Stomach (tissue), 4 donors: ENCODE measurements at regions not wholly inside any gene's neighbourhood (a gene's known extent, or its start where the extent isn't known, plus 50 kb on each side); places are given as distances from the start of the nearest gene placed in this dataset.

Experiments
- POLR2A ChIP-seq, 4 donors: fragments of 450-650 bp; IDR thresholded peaks; one replicate each; pipeline ENCODE4 v1.6.1; 2016; ENCODE audit warnings: antibody characterized with exemption in 4 of 4, control low read depth in 2 of 4, mild to moderate bottlenecking in 1 of 4, moderate library complexity in 1 of 4
- TF ChIP-seq, protein P1 (sequence below), 7 experiments: fragments of 450-650 bp in 4 of 7; fragments of 200-600 bp in 3 of 7; sonication (generic) in 3 of 7; IDR thresholded peaks; one replicate each; pipeline ENCODE4 v1.5.1; 2016 to 2019; ENCODE audit warnings: antibody characterized with exemption in 7 of 7, control low read depth in 2 of 7, mild to moderate bottlenecking in 1 of 7

DNA sequence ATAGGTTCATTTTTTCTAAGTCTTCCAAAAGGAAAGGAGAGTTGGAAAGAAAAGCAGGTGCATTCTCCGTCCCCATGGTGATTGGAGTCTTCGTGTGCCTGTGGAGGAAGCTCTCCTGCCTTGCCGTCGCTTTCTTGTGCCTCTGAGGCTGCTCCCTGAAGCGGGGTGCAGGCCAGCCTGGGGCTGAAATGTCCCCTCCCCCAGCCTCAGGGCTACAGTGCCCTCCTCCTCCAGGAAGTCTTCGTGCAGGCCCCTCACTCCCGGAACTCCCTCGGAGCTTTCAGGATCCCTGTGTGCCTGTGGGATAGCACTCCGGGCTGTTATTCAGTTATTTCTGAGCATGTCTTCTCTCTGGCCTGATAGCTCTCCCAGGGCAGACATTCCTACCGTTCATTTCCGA, 569.2 kb downstream of the VRK1 start:
- TF ChIP-seq, protein P1, sequence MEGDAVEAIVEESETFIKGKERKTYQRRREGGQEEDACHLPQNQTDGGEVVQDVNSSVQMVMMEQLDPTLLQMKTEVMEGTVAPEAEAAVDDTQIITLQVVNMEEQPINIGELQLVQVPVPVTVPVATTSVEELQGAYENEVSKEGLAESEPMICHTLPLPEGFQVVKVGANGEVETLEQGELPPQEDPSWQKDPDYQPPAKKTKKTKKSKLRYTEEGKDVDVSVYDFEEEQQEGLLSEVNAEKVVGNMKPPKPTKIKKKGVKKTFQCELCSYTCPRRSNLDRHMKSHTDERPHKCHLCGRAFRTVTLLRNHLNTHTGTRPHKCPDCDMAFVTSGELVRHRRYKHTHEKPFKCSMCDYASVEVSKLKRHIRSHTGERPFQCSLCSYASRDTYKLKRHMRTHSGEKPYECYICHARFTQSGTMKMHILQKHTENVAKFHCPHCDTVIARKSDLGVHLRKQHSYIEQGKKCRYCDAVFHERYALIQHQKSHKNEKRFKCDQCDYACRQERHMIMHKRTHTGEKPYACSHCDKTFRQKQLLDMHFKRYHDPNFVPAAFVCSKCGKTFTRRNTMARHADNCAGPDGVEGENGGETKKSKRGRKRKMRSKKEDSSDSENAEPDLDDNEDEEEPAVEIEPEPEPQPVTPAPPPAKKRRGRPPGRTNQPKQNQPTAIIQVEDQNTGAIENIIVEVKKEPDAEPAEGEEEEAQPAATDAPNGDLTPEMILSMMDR (IDR thresholded peaks at IDR 0.05), result no peak
- no peak for TF ChIP-seq POLR2A (IDR thresholded peaks at IDR 0.05)
